Dermis blood vessel endothelial cell (primary cell): ENCODE measurements at regions not wholly inside any gene's neighbourhood (a gene's known extent, or its start where the extent isn't known, plus 50 kb on each side); places are given as distances from the start of the nearest gene placed in this dataset.
"Not testable (repeated sequence)": the region's sequence is repeated elsewhere in the genome, so short reads cannot be mapped to it uniquely, and the experiment has no call there.

Source experiments
- DNase-seq: peaks from one replicate; pipeline ENCODE4 v3.0.0; 2010

DNA sequence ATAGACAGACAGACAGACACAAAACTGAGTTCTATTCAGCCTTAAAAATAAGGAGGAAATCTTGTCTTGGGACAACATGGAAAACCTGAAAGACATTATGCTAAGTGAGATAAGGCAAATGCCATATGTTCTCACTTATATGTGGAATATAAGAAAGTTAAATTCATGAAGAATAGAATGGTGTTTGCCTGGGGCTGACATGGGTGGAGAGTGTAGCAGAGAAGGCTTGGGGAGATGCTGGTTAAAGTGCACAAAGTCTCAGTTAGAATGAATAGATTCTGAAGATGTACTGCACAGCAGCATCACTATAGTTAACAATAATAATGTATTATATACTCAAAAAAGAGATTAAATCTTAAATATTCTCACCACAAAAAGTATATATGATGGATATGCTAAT, 355.5 kb downstream of the LRRIQ3 start:
- no peak for DNase-seq

DNA sequence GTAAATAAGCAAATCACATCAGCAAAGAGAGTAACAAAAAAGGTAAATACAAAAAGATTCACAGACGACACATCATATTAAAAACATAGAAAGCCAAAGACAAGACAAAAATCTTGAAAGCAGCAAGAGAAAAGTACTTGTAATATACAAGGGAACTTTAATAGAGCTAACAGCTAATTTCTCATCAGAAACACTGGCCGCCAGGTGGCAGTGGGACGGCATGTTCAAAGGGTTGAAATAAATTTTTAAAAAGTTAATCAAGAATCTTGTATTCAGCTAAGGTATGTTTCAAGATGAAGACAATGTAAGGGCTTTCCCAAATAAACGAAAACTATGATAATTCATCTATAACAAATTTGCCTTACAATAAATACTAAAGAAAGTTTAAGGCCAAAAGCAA, 358.1 kb downstream of the LRRIQ3 start:
- no peak for DNase-seq

DNA sequence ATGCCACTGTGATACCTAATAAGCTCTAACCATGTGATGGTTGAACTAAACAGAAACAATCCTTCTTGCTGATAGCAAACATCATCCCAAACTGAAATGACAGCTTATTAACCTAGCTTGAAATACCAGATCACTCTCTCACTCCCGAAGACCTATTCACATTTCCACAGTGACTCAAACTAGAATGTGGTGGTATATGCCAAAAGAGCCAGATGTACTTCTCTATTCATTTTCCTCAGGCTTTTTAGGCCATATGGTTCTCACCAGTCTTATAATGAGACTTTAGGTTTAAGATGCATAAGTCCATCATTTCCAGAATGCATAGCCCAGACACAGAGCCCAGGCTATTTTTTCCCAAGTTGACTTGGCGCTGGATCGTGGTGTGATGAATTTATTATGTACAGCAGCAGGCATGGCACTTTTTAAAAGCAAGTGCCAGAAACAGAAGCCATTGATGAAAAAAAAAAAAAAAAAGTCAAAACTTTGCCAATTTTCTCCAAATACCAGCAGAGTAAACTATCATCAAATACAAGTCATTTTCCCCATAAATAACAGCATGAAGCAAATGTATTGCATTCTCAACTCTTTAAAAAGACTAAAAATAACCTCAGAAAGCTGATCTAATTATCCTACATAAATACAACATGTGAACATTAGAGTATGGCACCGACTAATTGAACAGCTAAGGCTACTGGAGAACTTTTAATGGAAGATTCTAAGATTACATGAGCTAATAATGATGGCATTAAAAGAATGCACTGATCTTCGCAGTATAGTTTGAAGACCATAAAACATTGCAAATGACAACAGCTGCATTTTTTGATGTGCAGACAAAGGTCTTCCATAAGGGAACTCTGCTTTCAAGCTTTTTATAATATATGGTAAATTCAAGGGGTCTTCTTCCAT, 365.4 kb downstream of the LRRIQ3 start:
- no peak for DNase-seq

DNA sequence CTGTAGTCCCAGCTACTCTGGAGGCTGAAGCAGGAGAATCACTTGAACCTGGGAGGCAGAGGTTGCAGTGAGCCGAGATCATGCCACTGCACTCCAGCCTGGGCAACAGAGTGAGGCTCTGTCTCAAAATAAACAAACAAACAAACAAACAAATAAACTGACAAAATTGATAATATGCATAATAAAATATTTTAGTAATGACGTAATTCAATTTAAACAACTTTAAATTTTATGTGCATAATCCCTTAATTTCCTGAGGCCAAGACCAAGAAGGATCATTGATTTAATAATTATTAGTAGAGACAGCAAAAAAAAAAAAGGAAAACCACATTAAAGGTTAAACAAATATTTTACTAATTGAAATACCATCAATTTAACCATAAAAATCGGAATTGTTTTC, 370.7 kb downstream of the LRRIQ3 start:
- DNase-seq = not testable (repeated sequence)

- DNase-seq = no peak
Observed at GRCh38 chr1:73824065-73824464, 373.9 kb downstream of the LRRIQ3 start.

DNA sequence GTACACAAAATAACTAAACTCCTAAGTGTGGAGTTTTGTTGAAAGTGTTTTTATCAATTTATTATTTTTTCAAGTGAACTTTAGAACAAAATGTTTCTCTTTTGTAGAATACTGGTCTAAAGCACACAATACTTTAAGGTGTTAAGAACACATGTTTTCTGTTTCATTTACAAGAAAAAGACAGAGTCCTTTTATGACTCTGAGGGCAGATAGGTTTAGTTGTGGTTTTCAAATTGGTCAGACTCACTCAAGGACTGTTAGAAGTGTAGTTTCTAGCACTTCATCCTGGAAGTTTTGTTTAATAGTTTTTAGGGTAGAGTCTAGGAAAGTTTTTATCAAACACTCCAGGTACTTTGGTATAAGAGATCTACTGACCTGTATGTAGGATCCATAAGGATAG, 376.5 kb downstream of the LRRIQ3 start:
- no peak for DNase-seq

GRCh38 chr1:73820843-73821242, 377.1 kb downstream of the LRRIQ3 start:
- DNase-seq = no peak

DNA sequence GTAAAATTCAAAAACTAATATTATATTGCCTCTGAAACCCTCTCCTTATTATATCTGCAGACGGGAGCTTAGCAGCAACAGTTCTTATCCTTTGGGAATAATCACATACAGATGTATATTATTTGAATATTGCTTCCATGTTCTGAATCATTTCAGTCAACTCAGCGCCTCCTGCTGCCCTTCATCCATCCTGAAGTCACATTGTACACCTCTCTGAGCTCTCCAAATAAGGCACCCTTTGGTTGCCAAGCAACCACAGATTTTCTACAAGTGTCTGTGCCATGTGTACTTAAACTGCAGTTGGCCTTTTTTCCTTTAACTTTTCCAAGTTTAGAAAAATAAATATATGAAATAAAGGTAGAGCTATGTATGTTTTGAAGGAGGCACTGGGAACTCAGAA, 384.3 kb downstream of the LRRIQ3 start:
- DNase-seq = no peak

GRCh38 chr1:73813236-73813635, 384.7 kb downstream of the LRRIQ3 start:
- no peak for DNase-seq

DNA sequence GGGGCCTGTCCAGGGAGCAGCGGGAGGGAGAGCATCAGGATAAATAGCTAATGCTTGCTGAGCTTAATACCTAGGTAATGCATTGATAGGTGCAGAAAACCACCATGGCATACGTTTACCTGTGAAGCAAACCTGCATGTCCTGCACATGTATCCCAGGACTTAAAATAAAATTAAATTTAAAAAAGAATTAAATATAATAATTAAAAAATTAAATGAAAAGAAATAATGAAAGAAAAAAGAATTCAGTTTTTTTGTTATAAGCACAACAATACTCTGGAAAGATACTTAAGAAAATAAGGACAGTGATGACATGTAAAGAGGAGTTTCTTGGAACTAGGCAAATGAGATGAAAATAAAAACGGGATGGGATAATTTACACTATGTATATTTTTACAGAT, 386.2 kb downstream of the LRRIQ3 start:
- no peak for DNase-seq

GRCh38 chr1:73804935-73805334, 393.0 kb downstream of the LRRIQ3 start:
- DNase-seq = no peak

DNA sequence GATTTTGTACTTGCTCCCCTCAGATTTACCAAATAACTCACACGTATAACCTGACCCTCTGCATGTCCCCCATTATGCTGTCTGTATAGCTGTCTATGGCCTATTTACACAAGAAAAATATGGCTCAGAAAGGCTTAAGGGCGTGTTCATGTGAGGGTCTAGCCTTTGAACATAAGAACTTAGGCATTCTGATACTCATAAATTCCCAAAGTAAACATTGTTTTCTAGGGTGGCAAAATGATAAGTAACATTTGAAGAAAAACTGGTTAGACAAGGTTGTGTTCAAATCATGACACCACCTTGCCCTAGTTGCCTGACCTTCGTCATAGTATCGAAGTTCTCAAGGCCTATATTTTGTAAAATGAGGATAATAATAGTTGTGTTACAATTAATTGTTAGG, 394.6 kb downstream of the LRRIQ3 start:
- no peak for DNase-seq

DNA sequence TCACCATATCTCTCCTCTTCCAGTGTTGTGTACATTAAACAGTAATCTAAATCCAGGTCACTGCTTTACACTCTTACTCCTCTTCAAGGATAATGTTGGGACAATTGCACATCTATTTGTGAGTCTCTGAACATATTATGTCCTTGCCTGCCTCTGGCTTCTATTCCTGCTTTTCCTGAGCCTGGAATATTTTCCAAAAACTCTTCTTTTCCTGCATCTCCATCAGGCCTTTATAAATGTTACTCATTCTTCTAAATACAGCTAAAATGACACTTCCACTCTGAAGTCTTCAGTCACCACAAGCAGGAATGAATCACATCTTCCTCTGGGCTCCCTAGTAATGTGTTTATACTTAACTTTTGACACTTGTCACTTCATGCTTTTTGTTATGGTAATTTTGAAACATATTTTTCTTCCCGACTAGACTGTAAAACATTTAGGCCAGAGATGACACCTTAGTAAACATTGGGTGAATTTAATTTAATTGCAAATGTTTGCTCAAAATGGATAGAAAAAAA, 396.0 kb downstream of the LRRIQ3 start:
- DNase-seq = no peak

DNA sequence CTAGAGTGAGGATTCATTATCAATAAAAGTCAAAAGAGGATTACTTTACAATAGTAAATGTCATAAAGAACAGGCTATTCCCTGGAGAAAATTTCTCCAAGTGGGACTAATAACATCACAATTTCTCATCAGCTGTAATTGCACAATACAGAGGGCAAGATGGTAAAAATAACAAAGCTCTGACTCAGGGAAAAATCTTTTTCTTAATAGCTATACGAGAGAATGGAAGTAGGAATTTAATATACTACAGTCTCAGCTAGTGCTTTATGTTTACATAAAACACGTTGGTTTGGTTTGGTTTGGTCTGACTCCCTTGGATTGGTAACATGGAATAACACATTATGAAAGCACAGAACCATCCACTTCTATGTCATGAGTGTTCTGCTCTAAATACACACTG, 397.6 kb downstream of the LRRIQ3 start:
- DNase-seq = no peak

- DNase-seq = no peak
Observed at GRCh38 chr1:73789965-73790364, 408.0 kb downstream of the LRRIQ3 start.

DNA sequence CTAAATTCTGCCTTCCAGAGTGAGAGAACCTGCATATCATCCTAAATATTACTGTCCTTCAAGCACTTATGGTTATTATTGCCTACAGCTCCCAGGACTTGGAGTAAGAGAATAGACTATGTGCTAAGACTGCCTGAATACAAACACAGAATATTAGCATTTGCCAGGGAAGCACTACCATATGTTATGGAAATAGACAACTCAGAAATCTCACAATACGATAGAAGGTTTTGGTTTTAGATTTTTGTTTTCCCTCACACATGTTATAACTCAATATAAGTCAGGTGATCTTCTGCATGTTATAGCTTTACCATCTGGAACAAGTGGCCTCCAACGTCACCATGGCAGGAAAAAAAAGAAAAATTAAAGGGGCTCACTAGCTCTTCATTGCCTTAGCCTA, 413.9 kb downstream of the LRRIQ3 start:
- DNase-seq = no peak

- no peak for DNase-seq
Observed at GRCh38 chr1:73783352-73783751, 414.6 kb downstream of the LRRIQ3 start.

DNA sequence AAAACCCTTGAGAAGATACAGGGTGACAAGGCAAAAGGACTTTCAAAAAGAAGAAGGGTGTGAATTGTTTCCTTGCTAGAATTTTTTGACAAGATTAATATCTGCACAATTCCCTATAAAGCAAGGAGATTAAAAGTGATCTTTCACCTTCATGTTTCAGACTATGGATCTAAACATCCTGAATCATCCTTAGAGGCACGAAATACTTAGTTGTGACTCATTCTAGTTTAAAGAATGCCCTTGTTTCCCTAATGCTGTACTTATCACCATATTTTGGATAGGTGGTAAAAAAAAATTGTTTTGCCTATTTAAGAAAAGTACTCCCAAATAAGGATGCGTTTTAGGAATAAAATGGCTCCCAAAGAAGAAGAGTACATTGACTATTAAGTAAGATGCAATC, 415.1 kb downstream of the LRRIQ3 start:
- DNase-seq = no peak

GRCh38 chr1:73781251-73781650, 416.7 kb downstream of the LRRIQ3 start:
- DNase-seq = no peak

- no peak for DNase-seq
Observed at GRCh38 chr1:73778471-73778870, 419.5 kb downstream of the LRRIQ3 start.

DNA sequence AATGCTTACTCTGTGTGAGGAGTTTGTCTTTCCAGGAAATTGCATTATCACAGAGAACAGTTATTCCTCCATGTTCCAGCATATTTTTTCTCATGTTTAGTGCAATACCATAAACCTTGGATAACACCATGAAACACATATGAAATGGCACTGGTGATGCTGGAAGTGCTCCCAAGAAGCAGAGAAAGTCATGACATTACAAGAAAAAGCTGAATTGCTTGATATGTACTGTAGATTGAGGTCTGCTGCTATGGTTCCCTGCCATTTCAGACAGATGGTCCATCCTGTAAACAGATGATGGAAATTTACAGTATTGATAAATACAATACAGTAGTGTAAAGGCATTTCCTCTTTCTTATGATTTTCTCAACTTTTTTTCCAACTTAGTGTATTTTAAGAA, 422.1 kb downstream of the LRRIQ3 start:
- DNase-seq = no peak

GRCh38 chr1:73772941-73773340, 425.0 kb downstream of the LRRIQ3 start:
- DNase-seq = no peak

- DNase-seq = no peak
Observed at GRCh38 chr1:73771396-73771795, 426.6 kb downstream of the LRRIQ3 start.

DNA sequence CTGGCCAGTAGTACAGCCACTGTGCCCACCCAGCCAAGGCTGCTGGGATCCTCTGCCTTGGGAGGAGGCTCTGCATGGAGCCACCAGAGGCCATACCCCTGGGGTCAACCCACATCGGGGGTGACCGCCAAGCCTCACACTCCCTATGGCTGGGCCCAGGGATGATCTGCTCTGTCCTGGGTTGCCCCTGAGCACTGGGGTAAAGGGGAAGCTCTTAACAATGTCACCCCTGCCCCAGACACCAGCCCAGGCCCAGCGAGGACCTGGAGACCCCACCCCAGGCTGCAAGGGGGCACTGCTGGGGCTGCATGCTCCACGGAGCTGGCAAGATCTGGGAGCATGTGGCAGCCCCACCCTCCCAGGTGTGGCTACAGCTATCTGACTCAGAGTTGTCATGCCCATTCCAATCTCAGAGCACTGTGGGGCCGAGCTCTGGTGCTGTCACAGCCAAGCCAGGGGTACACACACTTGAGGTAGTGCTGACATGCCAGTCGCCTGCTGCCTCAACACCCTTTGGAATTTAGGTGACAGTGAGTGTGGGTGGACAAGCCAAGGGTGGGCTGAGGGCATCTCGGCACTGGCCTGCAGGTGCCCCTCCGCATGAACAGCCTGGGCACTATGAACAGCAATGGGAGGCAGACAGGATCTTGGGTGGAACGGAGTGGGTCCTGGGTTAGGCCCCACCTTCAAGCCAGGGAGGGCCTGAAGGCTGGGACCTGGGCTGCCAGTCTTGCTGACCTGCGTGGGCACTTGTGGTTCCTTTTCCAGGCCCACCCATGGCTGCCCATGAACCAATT, 427.7 kb downstream of the LRRIQ3 start:
- no peak for DNase-seq
